Activated CD4-positive, alpha-beta T cell treated with anti-CD3 and anti-CD28 coated beads, Interleukin-10, Interleukin-2, amounts not matched to agents 100 ng/mL and 50 ng/mL, durations not matched to agents 16 hours and 8 hours (primary cell): ENCODE measurements at regions not wholly inside any gene's neighbourhood (a gene's known extent, or its start where the extent isn't known, plus 50 kb on each side); places are given as distances from the start of the nearest gene placed in this dataset.

Experiments used
- DNase-seq: peaks from one replicate; pipeline ENCODE4 v3.0.0-alpha.2; 2020

- no peak for DNase-seq
Observed at GRCh38 chr11:134522782-134523570, 110.9 kb upstream of the B3GAT1 start.

GRCh38 chr11:134521452-134522289, 109.6 kb upstream of the B3GAT1 start:
- no peak for DNase-seq

GRCh38 chr11:134521001-134521400, 109.0 kb upstream of the B3GAT1 start:
- DNase-seq = no peak

- DNase-seq = no peak
Observed at GRCh38 chr11:134519788-134520187, 107.7 kb upstream of the B3GAT1 start.

GRCh38 chr11:134519390-134519750, 107.3 kb upstream of the B3GAT1 start:
- no peak for DNase-seq

- DNase-seq = no peak
Observed at GRCh38 chr11:134518616-134519389, 106.8 kb upstream of the B3GAT1 start.

- DNase-seq = no peak
Observed at GRCh38 chr11:134517621-134518293, 105.7 kb upstream of the B3GAT1 start.

- DNase-seq = no peak
Observed at GRCh38 chr11:134517115-134517514, 105.1 kb upstream of the B3GAT1 start.

- DNase-seq = no peak
Observed at GRCh38 chr11:134516529-134516928, 104.5 kb upstream of the B3GAT1 start.

GRCh38 chr11:134515081-134515960, 103.3 kb upstream of the B3GAT1 start:
- DNase-seq = no peak

GRCh38 chr11:134514354-134514951, 102.4 kb upstream of the B3GAT1 start:
- no peak for DNase-seq

GRCh38 chr11:134513585-134514120, 101.6 kb upstream of the B3GAT1 start:
- no peak for DNase-seq

- no peak for DNase-seq
Observed at GRCh38 chr11:134512571-134513538, 100.8 kb upstream of the B3GAT1 start.

GRCh38 chr11:134512061-134512460, 100.0 kb upstream of the B3GAT1 start:
- no peak for DNase-seq

GRCh38 chr11:134511255-134511654, 99.2 kb upstream of the B3GAT1 start:
- no peak for DNase-seq

- no peak for DNase-seq
Observed at GRCh38 chr11:134510233-134511040, 98.4 kb upstream of the B3GAT1 start.

- DNase-seq = no peak
Observed at GRCh38 chr11:134509381-134510232, 97.6 kb upstream of the B3GAT1 start.
